Breast epithelium (tissue), 4 donors: ENCODE measurements at regions not wholly inside any gene's neighbourhood (a gene's known extent, or its start where the extent isn't known, plus 50 kb on each side); places are given as distances from the start of the nearest gene placed in this dataset.

ENCODE experiments used
- DNase-seq, 2 donors: peaks; one replicate each; pipeline ENCODE4 v3.0.0-alpha.2; 2019; ENCODE audit warnings: low spot score in 2 of 2
- H3K27ac ChIP-seq, 2 donors: fragments of 200-600 bp; sonication (generic) in 1 of 2; one replicate each; pipeline ENCODE4 v1.5.1; 2016 to 2019; ENCODE audit warnings: mild to moderate bottlenecking in 1 of 2
- H3K27me3 ChIP-seq, 2 donors: fragments of 200-600 bp; sonication (generic) in 1 of 2; one replicate each; pipeline versions ENCODE4 v1.5.1 to v1.6.0; 2017 to 2019; ENCODE audit warnings: control low read depth in 1 of 2, mild to moderate bottlenecking in 1 of 2
- H3K36me3 ChIP-seq: fragments of 200-600 bp; one replicate; pipeline ENCODE4 v1.5.1; 2019
- H3K4me1 ChIP-seq, 2 donors: fragments of 200-600 bp; sonication (generic); one replicate each; pipeline ENCODE4 v1.5.1; 2016 to 2019; ENCODE audit warnings: control low read depth in 1 of 2
- H3K4me3 ChIP-seq, 3 donors: fragments of 200-600 bp; sonication (generic); 1 replicate in 2 of 3; 2 replicates in 1 of 3; pipeline ENCODE4 v1.5.1; 2016 to 2019; ENCODE audit warnings: mild to moderate bottlenecking in 3 of 3, moderate library complexity in 2 of 3
- H3K9me3 ChIP-seq, 2 donors: fragments of 200-600 bp; sonication (generic) in 1 of 2; one replicate each; pipeline ENCODE4 v1.5.1; 2016 to 2019; ENCODE audit warnings: control low read depth in 1 of 2
- POLR2A ChIP-seq: fragments of 450-650 bp; IDR thresholded peaks from one replicate; pipeline ENCODE4 v1.6.1; 2016; ENCODE audit warnings: antibody characterized with exemption, mild to moderate bottlenecking, moderate library complexity
- POLR2AphosphoS5 ChIP-seq, 3 donors: sonication (generic); formaldehyde crosslinking; IDR thresholded peaks; one replicate each; pipeline ENCODE4 v1.6.1; 2017; ENCODE audit warnings: antibody characterized with exemption in 3 of 3
- intact Hi-C: fragments of 100-400 bp; cut with DNase I; formaldehyde crosslinking; loops from one replicate; pipeline ENCODE4 v1.15.1; 2023; ENCODE audit warnings: low total_unique reads
- TF ChIP-seq, protein P1 (sequence below), 3 donors: fragments of 450-650 bp; IDR thresholded peaks; one replicate each; pipeline ENCODE4 v1.5.1; 2016 to 2017; ENCODE audit warnings: antibody characterized with exemption in 3 of 3, mild to moderate bottlenecking in 3 of 3, moderate library complexity in 3 of 3

DNA sequence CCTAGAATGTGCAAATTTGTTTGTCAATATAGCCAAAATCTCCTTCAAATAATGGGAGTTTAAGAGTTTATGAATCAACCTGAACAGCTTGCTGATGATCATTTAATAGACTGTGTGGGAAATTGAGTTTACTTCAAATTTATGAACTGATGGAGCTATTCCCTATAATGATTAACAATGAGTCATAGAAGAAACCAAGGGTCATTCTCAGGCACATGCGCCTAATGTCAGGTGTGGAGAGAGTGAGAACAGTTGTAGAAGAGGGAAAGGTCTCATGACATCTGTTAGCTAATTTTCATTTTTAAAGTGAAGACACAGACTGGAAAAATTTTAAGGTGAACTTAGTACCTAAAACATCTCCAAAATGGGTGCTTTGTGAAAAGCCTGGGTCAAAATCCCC lies 191.8 kb downstream of the BMP4 start:
- Histone ChIP-seq H3K4me3 (no peak overlapping the region), H3K9me3 (peaks cover 0 to 7% of the 10 kb centered on the region in 2 donors), H3K4me1 (no peaks in the 10 kb centered on the region), H3K27ac (no peak overlapping the region), H3K36me3 (no peaks in the 10 kb centered on the region), H3K27me3 (no peaks in the 10 kb centered on the region)
- intact Hi-C loops, result no loop called here
- no peak for DNase-seq
- TF ChIP-seq POLR2A, result no peak
- TF ChIP-seq, protein P1, sequence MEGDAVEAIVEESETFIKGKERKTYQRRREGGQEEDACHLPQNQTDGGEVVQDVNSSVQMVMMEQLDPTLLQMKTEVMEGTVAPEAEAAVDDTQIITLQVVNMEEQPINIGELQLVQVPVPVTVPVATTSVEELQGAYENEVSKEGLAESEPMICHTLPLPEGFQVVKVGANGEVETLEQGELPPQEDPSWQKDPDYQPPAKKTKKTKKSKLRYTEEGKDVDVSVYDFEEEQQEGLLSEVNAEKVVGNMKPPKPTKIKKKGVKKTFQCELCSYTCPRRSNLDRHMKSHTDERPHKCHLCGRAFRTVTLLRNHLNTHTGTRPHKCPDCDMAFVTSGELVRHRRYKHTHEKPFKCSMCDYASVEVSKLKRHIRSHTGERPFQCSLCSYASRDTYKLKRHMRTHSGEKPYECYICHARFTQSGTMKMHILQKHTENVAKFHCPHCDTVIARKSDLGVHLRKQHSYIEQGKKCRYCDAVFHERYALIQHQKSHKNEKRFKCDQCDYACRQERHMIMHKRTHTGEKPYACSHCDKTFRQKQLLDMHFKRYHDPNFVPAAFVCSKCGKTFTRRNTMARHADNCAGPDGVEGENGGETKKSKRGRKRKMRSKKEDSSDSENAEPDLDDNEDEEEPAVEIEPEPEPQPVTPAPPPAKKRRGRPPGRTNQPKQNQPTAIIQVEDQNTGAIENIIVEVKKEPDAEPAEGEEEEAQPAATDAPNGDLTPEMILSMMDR (IDR thresholded peaks at IDR 0.05), result no peak
- TF ChIP-seq POLR2AphosphoS5 (IDR thresholded peaks at IDR 0.05), result no peak

DNA sequence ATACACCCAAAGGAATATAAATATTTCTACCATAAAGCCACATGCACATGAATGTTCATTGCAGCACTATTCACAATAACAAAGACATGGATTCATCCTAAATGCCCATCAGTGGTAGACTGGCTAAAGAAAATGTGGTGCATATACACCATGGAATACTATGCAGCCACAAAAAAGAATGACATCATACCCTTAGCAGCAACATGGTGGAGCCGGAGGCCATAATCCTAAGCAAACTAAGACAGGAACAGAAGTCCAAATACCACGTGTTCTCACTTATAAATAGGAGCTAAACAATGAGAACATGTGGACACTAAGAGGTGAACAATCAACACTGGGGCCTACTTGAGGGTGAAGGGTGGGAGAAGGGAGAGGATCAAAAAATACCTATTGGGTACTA lies 198.5 kb downstream of the BMP4 start:
- Histone ChIP-seq H3K36me3 (no peaks in the 10 kb centered on the region), H3K4me1 (no peaks in the 10 kb centered on the region), H3K27me3 (no peaks in the 10 kb centered on the region), H3K9me3 (peaks cover 0 to 13% of the 10 kb centered on the region in 2 donors), H3K4me3 (no peak overlapping the region), H3K27ac (no peak overlapping the region)
- no peak for DNase-seq
- TF ChIP-seq POLR2A (no peak), POLR2AphosphoS5 (IDR thresholded peaks at IDR 0.05) (no peak)
- TF ChIP-seq, protein P1 (IDR thresholded peaks at IDR 0.05), result no peak
- intact Hi-C loops, result loop anchor here (5.0 kb wide), 1 partner anchor 166 kb away; no protein-coding TSS in a partner anchor

DNA sequence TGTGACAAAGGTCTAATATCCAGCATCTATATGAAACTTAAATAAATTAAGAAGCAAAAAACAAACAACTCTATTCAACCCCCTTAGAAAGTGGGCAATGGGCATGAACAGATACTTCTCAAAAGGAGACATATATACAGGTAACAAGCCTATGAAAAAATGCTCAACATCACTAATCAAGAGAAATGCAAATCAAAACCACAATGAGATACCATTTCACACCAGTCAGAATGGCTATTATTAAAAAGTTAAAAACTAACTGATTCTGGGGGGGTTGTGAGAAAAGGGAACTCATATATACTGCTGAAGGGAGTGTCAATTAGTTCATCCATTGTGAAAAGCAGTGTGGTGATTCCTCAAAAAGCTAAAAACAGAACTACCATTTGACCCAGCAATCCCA lies 198.9 kb downstream of the BMP4 start:
- H3K4me3 ChIP-seq, result no peak overlapping the region
- no peaks in the 10 kb centered on the region for H3K36me3 ChIP-seq
- no peaks in the 10 kb centered on the region for H3K4me1 ChIP-seq
- intact Hi-C loops, result loop anchor here (5.0 kb wide), 1 partner anchor 165 kb away; no protein-coding TSS in a partner anchor
- TF ChIP-seq, protein P1 (IDR thresholded peaks at IDR 0.05), result no peak
- TF ChIP-seq POLR2AphosphoS5 (IDR thresholded peaks at IDR 0.05) (no peak), POLR2A (no peak)
- no peaks in the 10 kb centered on the region for H3K27me3 ChIP-seq
- peaks cover 0 to 13% of the 10 kb centered on the region in 2 donors for H3K9me3 ChIP-seq
- H3K27ac ChIP-seq, result no peak overlapping the region
- no peak for DNase-seq

DNA sequence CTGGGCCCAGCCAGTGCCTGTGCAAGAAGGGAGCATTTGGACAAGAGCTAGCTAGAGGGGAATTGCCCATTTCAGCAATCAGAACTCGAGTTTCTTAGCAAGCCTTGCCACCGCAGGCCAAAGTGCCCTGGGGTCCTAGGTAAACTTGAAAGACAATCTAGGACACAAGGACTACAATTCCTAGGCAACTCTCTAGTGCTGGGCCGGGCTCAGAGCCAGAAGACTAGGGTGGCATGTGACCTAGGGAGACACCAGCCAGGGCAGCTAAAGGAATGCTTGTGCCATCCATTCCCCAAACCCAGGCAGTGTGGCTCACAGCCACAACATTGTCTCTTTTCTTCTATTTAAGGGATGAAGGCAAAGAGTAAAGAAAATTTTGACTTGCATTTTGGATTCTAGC lies 205.0 kb downstream of the BMP4 start:
- TF ChIP-seq, protein P1 (IDR thresholded peaks at IDR 0.05), result no peak
- no peaks in the 10 kb centered on the region for H3K9me3 ChIP-seq
- intact Hi-C loops, result no loop called here

DNA sequence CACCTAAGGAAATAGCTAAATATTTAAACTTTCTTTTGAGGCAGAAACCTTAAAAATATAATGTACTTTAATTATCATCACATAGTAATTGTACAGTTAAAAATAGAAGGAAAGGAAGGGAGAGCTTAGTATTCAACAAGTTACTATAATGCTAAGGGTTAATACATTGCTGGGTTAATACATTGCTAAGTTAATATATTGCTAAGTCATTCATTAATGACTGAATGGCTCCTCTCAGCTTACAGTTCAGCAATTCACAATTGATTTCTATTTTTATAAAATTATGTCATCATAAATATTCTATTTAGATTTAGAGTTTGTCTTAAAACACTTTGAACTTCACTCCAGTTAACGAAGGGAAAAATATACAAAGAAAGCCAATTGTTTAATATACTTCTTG lies 207.9 kb downstream of the BMP4 start:
- intact Hi-C loops, result no loop called here
- DNase-seq, result no peak
- Histone ChIP-seq H3K27ac (no peak overlapping the region), H3K27me3 (no peaks in the 10 kb centered on the region), H3K4me3 (no peak overlapping the region), H3K36me3 (no peaks in the 10 kb centered on the region), H3K4me1 (no peaks in the 10 kb centered on the region), H3K9me3 (no peaks in the 10 kb centered on the region)
- TF ChIP-seq, protein P1 (IDR thresholded peaks at IDR 0.05), result no peak
- TF ChIP-seq POLR2A, result no peak
- TF ChIP-seq POLR2AphosphoS5 (IDR thresholded peaks at IDR 0.05), result no peak

More for the DNA sequence above, 205.0 kb downstream of the BMP4 start:
- H3K27me3 ChIP-seq, result no peaks in the 10 kb centered on the region
- no peak for DNase-seq
- H3K36me3 ChIP-seq, result no peaks in the 10 kb centered on the region
- H3K27ac ChIP-seq, result no peak overlapping the region
- no peaks in the 10 kb centered on the region for H3K4me1 ChIP-seq
- no peak overlapping the region for H3K4me3 ChIP-seq
